Caco-2 (cell line): ENCODE measurements at regions not wholly inside any gene's neighbourhood (a gene's known extent, or its start where the extent isn't known, plus 50 kb on each side); places are given as distances from the start of the nearest gene placed in this dataset.

Experiments
- BruUV-seq: library from RNA; stranded (reverse); fragments of 400-500 nt; replicated peaks from 2 replicates; lab custom pipeline; 2021; lab: Mats Ljungman, UMichigan
- CTCF ChIA-PET: fragments of 300-600 bp; sonication (Branson Sonifier 250); formaldehyde crosslinking; loops from one replicate; lab custom pipeline; 2022; ENCODE audit warnings: antibody characterized with exemption; lab: Charles Lee
- POLR2A ChIA-PET: fragments of 300-600 bp; sonication (Branson Sonifier 250); formaldehyde crosslinking; loops from one replicate; lab custom pipeline; 2022; ENCODE audit warnings: antibody characterized with exemption; lab: Charles Lee
- DNase-seq, 2 experiments: peaks; one replicate each; pipeline versions ENCODE4 v3.0.0 to v3.0.0-alpha.2; 2020 to 2022
- H3K27me3 ChIP-seq: replicated peaks from 2 replicates; pipeline ENCODE4 v1.6.0; 2011; ENCODE audit warnings: low read length; ENCODE audit not compliant: control insufficient read depth, insufficient read depth
- H3K36me3 ChIP-seq: 2 replicates; pipeline ENCODE4 v1.5.1; 2011; ENCODE audit warnings: low read length; ENCODE audit not compliant: control insufficient read depth, insufficient read depth
- H3K4me1 ChIP-seq: fragments of 250-450 bp; sonication (Bioruptor Pico); 2 replicates; pipeline ENCODE4 v1.5.1; 2020; ENCODE audit warnings: mild to moderate bottlenecking
- H3K4me3 ChIP-seq: 2 replicates; pipeline ENCODE4 v1.5.1; 2011; ENCODE audit warnings: low read depth, mild to moderate bottlenecking, control low read depth, low read length
- H3K9me3 ChIP-seq: fragments of 250-450 bp; sonication (Bioruptor Pico); 2 replicates; pipeline ENCODE4 v1.5.1; 2020; ENCODE audit warnings: mild to moderate bottlenecking, moderate library complexity
- H3K27ac Mint-ChIP-seq: one replicate; pipeline ENCODE4 v1.8.0; 2022; ENCODE audit warnings: mixed read lengths; ENCODE audit not compliant: unreplicated experiment
- H3K27me3 Mint-ChIP-seq: one replicate; pipeline ENCODE4 v1.8.0; 2022; ENCODE audit warnings: mixed read lengths; ENCODE audit not compliant: insufficient read depth, unreplicated experiment
- H3K36me3 Mint-ChIP-seq: one replicate; pipeline ENCODE4 v1.8.0; 2022; ENCODE audit warnings: mild to moderate bottlenecking, mixed read lengths; ENCODE audit not compliant: insufficient read depth, unreplicated experiment
- H3K4me1 Mint-ChIP-seq: one replicate; pipeline ENCODE4 v1.8.0; 2022; ENCODE audit warnings: low read depth, mixed read lengths; ENCODE audit not compliant: unreplicated experiment
- H3K4me3 Mint-ChIP-seq: one replicate; pipeline ENCODE4 v1.8.0; 2022; ENCODE audit warnings: mild to moderate bottlenecking, moderate library complexity, mixed read lengths; ENCODE audit not compliant: unreplicated experiment
- H3K9me3 Mint-ChIP-seq: one replicate; pipeline ENCODE4 v1.8.0; 2022; ENCODE audit warnings: mixed read lengths; ENCODE audit not compliant: unreplicated experiment
- intact Hi-C: fragments of 100-400 bp; cut with micrococcal nuclease; formaldehyde crosslinking; loops from one replicate; pipeline ENCODE4 v1.10.0; 2022; ENCODE audit not compliant: unreplicated experiment
- TF ChIP-seq, protein P1 (sequence below), 2 experiments: fragments of 200-600 bp in 1 of 2; IDR thresholded peaks; 1 replicate in 1 of 2; 2 replicates in 1 of 2; pipeline versions ENCODE4 v1.5.1 to v1.8.0; 2011 to 2022; ENCODE audit warnings: antibody characterized with exemption in 1 of 2, control low read depth in 1 of 2, inconsistent platforms in 1 of 2, low read depth in 1 of 2, low read length in 1 of 2, mild to moderate bottlenecking in 1 of 2, moderate library complexity in 1 of 2; ENCODE audit not compliant: insufficient read depth in 1 of 2, severe bottlenecking in 1 of 2, unreplicated experiment in 1 of 2

DNA sequence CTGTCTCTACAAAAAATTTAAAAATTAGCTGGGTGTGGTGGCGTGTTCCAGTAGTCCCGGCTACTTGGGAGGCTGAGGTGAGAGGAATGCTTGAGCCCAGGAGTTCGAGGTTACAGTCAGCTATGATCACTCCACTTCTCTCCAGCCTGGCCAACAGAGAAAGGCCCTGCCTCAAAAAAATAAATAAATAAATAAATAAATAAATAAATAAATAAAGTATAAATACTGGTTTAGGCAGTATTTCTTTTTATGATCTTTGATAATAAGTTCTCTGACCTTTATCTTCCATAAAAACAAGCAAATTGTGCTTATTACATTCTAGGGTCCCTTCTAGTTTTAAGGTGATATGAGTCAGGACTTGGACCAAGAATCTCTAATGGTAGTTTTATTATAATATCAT lies 320.3 kb downstream of the PCDH19 start:
- H3K36me3 Mint-ChIP-seq = no peaks in the 10 kb centered on the region
- no peak overlapping the region for H3K4me3 ChIP-seq
- CTCF ChIA-PET = no interaction called here
- H3K9me3 Mint-ChIP-seq = no peaks in the 10 kb centered on the region
- no TSS peak for BruUV-seq
- H3K4me1 ChIP-seq = no peaks in the 10 kb centered on the region
- H3K27me3 ChIP-seq = no peaks in the 10 kb centered on the region
- H3K4me1 Mint-ChIP-seq = no peaks in the 10 kb centered on the region
- H3K4me3 Mint-ChIP-seq = no peak overlapping the region
- no peak for DNase-seq
- intact Hi-C loops = no loop called here
- POLR2A ChIA-PET = no interaction called here
- no peaks in the 10 kb centered on the region for H3K36me3 ChIP-seq
- H3K27me3 Mint-ChIP-seq = no peaks in the 10 kb centered on the region
- no peaks in the 10 kb centered on the region for H3K9me3 ChIP-seq
- no peak overlapping the region for H3K27ac Mint-ChIP-seq
- TF ChIP-seq, protein P1, sequence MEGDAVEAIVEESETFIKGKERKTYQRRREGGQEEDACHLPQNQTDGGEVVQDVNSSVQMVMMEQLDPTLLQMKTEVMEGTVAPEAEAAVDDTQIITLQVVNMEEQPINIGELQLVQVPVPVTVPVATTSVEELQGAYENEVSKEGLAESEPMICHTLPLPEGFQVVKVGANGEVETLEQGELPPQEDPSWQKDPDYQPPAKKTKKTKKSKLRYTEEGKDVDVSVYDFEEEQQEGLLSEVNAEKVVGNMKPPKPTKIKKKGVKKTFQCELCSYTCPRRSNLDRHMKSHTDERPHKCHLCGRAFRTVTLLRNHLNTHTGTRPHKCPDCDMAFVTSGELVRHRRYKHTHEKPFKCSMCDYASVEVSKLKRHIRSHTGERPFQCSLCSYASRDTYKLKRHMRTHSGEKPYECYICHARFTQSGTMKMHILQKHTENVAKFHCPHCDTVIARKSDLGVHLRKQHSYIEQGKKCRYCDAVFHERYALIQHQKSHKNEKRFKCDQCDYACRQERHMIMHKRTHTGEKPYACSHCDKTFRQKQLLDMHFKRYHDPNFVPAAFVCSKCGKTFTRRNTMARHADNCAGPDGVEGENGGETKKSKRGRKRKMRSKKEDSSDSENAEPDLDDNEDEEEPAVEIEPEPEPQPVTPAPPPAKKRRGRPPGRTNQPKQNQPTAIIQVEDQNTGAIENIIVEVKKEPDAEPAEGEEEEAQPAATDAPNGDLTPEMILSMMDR (IDR thresholded peaks at IDR 0.05; ENCODE audit: insufficient read depth in 1 of 2, low read depth in 1 of 2, low read length in 1 of 2, severe bottlenecking in 1 of 2, unreplicated experiment in 1 of 2) = no peak

DNA sequence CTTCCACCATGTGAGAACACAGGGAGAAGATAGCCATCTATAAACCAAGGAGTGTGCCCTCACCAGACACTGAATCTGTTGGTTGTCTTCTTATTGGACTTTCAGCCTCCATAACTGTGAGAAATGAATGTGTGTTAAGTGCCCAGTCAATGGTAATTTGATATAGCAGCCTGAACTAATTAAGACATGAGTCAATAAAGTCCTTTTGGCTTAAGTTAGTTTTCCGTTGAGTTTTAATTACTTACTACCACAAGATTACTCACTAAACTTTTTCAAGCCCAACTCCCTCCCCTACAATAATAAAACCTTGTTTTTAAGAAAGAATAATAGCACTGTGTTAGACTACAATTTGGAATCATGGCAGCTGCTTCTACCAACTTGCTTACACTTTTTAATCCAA lies 324.2 kb downstream of the PCDH19 start:
- TF ChIP-seq, protein P1 (IDR thresholded peaks at IDR 0.05; ENCODE audit: insufficient read depth in 1 of 2, low read depth in 1 of 2, low read length in 1 of 2, severe bottlenecking in 1 of 2, unreplicated experiment in 1 of 2) = no peak
- Mint-ChIP-seq H3K4me3 (no peak overlapping the region), H3K27me3 (no peaks in the 10 kb centered on the region), H3K36me3 (no peaks in the 10 kb centered on the region), H3K4me1 (no peaks in the 10 kb centered on the region), H3K9me3 (no peaks in the 10 kb centered on the region), H3K27ac (no peak overlapping the region)
- ChIA-PET CTCF (no interaction called here), POLR2A (no interaction called here)
- H3K9me3 ChIP-seq = no peaks in the 10 kb centered on the region
- H3K4me3 ChIP-seq = no peak overlapping the region
- H3K36me3 ChIP-seq = no peaks in the 10 kb centered on the region
- BruUV-seq = no TSS peak
- DNase-seq = no peak
- no peaks in the 10 kb centered on the region for H3K4me1 ChIP-seq
- intact Hi-C loops = no loop called here
- H3K27me3 ChIP-seq = no peaks in the 10 kb centered on the region

DNA sequence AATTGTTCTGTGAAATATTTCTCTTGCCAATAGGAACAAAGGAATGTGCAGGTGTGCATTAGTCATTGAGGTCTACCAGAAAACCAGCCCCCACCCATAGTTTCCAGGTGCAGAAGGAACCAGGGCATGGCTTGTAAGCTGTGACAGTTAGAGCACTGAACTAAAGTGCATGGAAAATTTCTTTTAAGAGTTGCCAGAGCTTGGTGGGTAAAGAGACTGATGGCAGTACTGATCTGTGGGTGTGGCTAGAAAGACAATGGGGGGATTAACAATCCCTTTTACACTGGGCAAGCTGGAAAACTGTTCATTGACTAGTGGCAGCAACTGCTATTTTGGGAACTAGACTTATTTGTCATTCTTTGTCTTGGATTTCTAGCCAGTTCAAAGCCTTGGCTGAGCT lies 326.9 kb downstream of the PCDH19 start:
- no TSS peak for BruUV-seq

More for the DNA sequence above, 326.9 kb downstream of the PCDH19 start:
- ChIA-PET POLR2A (no interaction called here), CTCF (no interaction called here)
- H3K9me3 ChIP-seq = no peaks in the 10 kb centered on the region
- no peaks in the 10 kb centered on the region for H3K36me3 ChIP-seq
- H3K27me3 ChIP-seq = no peaks in the 10 kb centered on the region
- no peak overlapping the region for H3K4me3 Mint-ChIP-seq
- intact Hi-C loops = no loop called here
- H3K27ac Mint-ChIP-seq = no peak overlapping the region
- H3K9me3 Mint-ChIP-seq = no peaks in the 10 kb centered on the region
- H3K36me3 Mint-ChIP-seq = no peaks in the 10 kb centered on the region
- H3K4me3 ChIP-seq = no peak overlapping the region
- no peaks in the 10 kb centered on the region for H3K27me3 Mint-ChIP-seq
- no peak for DNase-seq
- TF ChIP-seq, protein P1 (IDR thresholded peaks at IDR 0.05; ENCODE audit: insufficient read depth in 1 of 2, low read depth in 1 of 2, low read length in 1 of 2, severe bottlenecking in 1 of 2, unreplicated experiment in 1 of 2) = no peak
- H3K4me1 Mint-ChIP-seq = no peaks in the 10 kb centered on the region
- no peaks in the 10 kb centered on the region for H3K4me1 ChIP-seq
